GM23338 (cell line): ENCODE measurements at regions not wholly inside any gene's neighbourhood (a gene's known extent, or its start where the extent isn't known, plus 50 kb on each side); places are given as distances from the start of the nearest gene placed in this dataset.

Experiments
- CREB1 ChIP-seq: fragments of 250-450 bp; sonication (Bioruptor Pico); IDR thresholded peaks from 2 replicates; pipeline ENCODE4 v1.5.0; 2020; ENCODE audit warnings: low read depth, mild to moderate bottlenecking, moderate library complexity
- CTCF ChIP-seq, 2 experiments: fragments of 200-600 bp in 1 of 2; sonication (generic) in 1 of 2; conservative IDR thresholded peaks; 2 replicates each; pipeline versions ENCODE4 v1.5.1 to v1.6.1; 2016 to 2017; ENCODE audit warnings: antibody characterized with exemption in 2 of 2, low read depth in 2 of 2, mild to moderate bottlenecking in 2 of 2, moderate library complexity in 1 of 2
- EZH2 ChIP-seq: fragments of 200-600 bp; sonication (generic); IDR thresholded peaks from one replicate; pipeline ENCODE4 v1.8.0; 2017; ENCODE audit warnings: antibody characterized with exemption, mild to moderate bottlenecking, low read depth; ENCODE audit not compliant: unreplicated experiment
- JUNB ChIP-seq: IDR thresholded peaks from one replicate; pipeline ENCODE4 v1.6.1; 2016; ENCODE audit warnings: antibody characterized with exemption; ENCODE audit not compliant: unreplicated experiment
- POLR2AphosphoS5 ChIP-seq: IDR thresholded peaks from 2 replicates; pipeline ENCODE4 v1.6.1; 2016; ENCODE audit warnings: antibody characterized with exemption, low read depth
- REST ChIP-seq: IDR thresholded peaks from one replicate; pipeline ENCODE4 v1.6.1; 2018; ENCODE audit warnings: antibody characterized with exemption; ENCODE audit not compliant: unreplicated experiment
- ZNF114 ChIP-seq: fragments of 250-450 bp; sonication (Bioruptor Pico); IDR thresholded peaks from 2 replicates; pipeline ENCODE4 v1.5.0; 2020; ENCODE audit warnings: mild to moderate bottlenecking, moderate library complexity

GRCh38 chr4:74523096-74523495, 78.2 kb downstream of the AREG start:
- TF ChIP-seq CTCF (conservative IDR thresholded peaks at IDR 0.05; ENCODE audit: low read depth in 2 of 2): no peak
- TF ChIP-seq CREB1: no peak
- no peak for TF ChIP-seq EZH2
- TF ChIP-seq JUNB: no peak
- TF ChIP-seq POLR2AphosphoS5: no peak
- TF ChIP-seq ZNF114 (CRISPR knock-in tag): no peak
- TF ChIP-seq REST: no peak
